Esophagus squamous epithelium (tissue), 4 donors: ENCODE measurements at regions not wholly inside any gene's neighbourhood (a gene's known extent, or its start where the extent isn't known, plus 50 kb on each side); places are given as distances from the start of the nearest gene placed in this dataset.

Experiments used
- CTCF ChIP-seq, 6 experiments: fragments of 450-650 bp in 4 of 6; fragments of 200-600 bp in 2 of 6; sonication (generic) in 2 of 6; IDR thresholded peaks; one replicate each; pipeline ENCODE4 v1.5.1; 2016 to 2019; ENCODE audit warnings: antibody characterized with exemption in 6 of 6, mild to moderate bottlenecking in 4 of 6, moderate library complexity in 4 of 6
- POLR2A ChIP-seq, 4 donors: fragments of 450-650 bp; IDR thresholded peaks; one replicate each; pipeline ENCODE4 v1.6.1; 2017; ENCODE audit warnings: antibody characterized with exemption in 4 of 4, mild to moderate bottlenecking in 4 of 4, moderate library complexity in 3 of 4

GRCh38 chr5:120035181-120035580, 405.8 kb downstream of the FAM170A start:
- TF ChIP-seq CTCF (IDR thresholded peaks at IDR 0.05) = no peak
- TF ChIP-seq POLR2A (IDR thresholded peaks at IDR 0.05) = no peak
